ENCODE measurements at regions not wholly inside any gene's neighbourhood (a gene's known extent, or its start where the extent isn't known, plus 50 kb on each side); places are given as distances from the start of the nearest gene placed in this dataset.

- TF ChIP-seq POLR2A (IDR thresholded peaks at IDR 0.05; ENCODE audit: low read length), result no peak
- TF ChIP-seq GATA1 (IDR thresholded peaks at IDR 0.05; ENCODE audit: low read depth, low read length), result no peak
Observed at GRCh38 chr7:155203882-155204691, 93.6 kb upstream of the INSIG1 start.

Data from erythroblast (primary cell).